ENCODE measurements at regions not wholly inside any gene's neighbourhood (a gene's known extent, or its start where the extent isn't known, plus 50 kb on each side); places are given as distances from the start of the nearest gene placed in this dataset.

GRCh38 chr9:21576331-21577189 lies 94.4 kb upstream of the IFNE start:
- TF ChIP-seq PKNOX1 (IDR thresholded peaks at IDR 0.05): peak; percentile 52; the same call in 1 of the 2 replicates
- TF ChIP-seq CTBP1 (IDR thresholded peaks at IDR 0.05; ENCODE audit: borderline replicate concordance): no peak
- TF ChIP-seq HDGF (IDR thresholded peaks at IDR 0.05; ENCODE audit: borderline replicate concordance): no peak
- TF ChIP-seq BHLHE40 (IDR thresholded peaks at IDR 0.05; ENCODE audit: borderline replicate concordance): no peak
- TF ChIP-seq L3MBTL2 (conservative IDR thresholded peaks at IDR 0.05): no peak
- TF ChIP-seq ZNF384 (IDR thresholded peaks at IDR 0.05): no peak
- no peak for TF ChIP-seq ELF4 (IDR thresholded peaks at IDR 0.05)
- no peak for TF ChIP-seq FOXK2 (IDR thresholded peaks at IDR 0.05)
- no peak for TF ChIP-seq FOXA1 (IDR thresholded peaks at IDR 0.05)

Data from HEK293T (cell line).